Skeletal muscle tissue (tissue), 3 donors: ENCODE measurements at regions not wholly inside any gene's neighbourhood (a gene's known extent, or its start where the extent isn't known, plus 50 kb on each side); places are given as distances from the start of the nearest gene placed in this dataset.
"Not testable (repeated sequence)": the region's sequence is repeated elsewhere in the genome, so short reads cannot be mapped to it uniquely, and the experiment has no call there.

Experiments used
- H3K27ac ChIP-seq: one replicate; pipeline ENCODE4 v1.7.0; 2013; ENCODE audit warnings: mild to moderate bottlenecking, low read depth, low read length, inconsistent platforms
- H3K27me3 ChIP-seq, 3 donors: one replicate each; pipeline ENCODE4 v1.7.0; 2013; ENCODE audit warnings: low read length in 3 of 3; ENCODE audit not compliant: control insufficient read depth in 3 of 3, insufficient read depth in 3 of 3
- H3K36me3 ChIP-seq, 3 donors: one replicate each; pipeline ENCODE4 v1.7.0; 2013; ENCODE audit warnings: low read length in 3 of 3; ENCODE audit not compliant: control insufficient read depth in 3 of 3, insufficient read depth in 3 of 3
- H3K4me1 ChIP-seq, 3 donors: one replicate each; pipeline ENCODE4 v1.7.0; 2013; ENCODE audit warnings: low read length in 3 of 3, mild to moderate bottlenecking in 3 of 3; ENCODE audit not compliant: control insufficient read depth in 3 of 3, insufficient read depth in 3 of 3
- H3K4me3 ChIP-seq, 3 donors: one replicate each; pipeline ENCODE4 v1.7.0; 2013; ENCODE audit warnings: low read length in 3 of 3
- H3K9ac ChIP-seq, 3 donors: one replicate each; pipeline ENCODE4 v1.7.0; 2013; ENCODE audit warnings: low read length in 3 of 3, mild to moderate bottlenecking in 3 of 3, moderate library complexity in 2 of 3, low read depth in 1 of 3
- H3K9me3 ChIP-seq, 3 donors: one replicate each; pipeline ENCODE4 v1.7.0; 2013; ENCODE audit warnings: low read length in 3 of 3; ENCODE audit not compliant: control insufficient read depth in 3 of 3
- donor health status: Osteomylitis.

GRCh38 chr6:119829499-119829898 lies 479.9 kb upstream of the MAN1A1 start:
- H3K9me3 ChIP-seq, H3K27ac ChIP-seq, H3K4me1 ChIP-seq, H3K4me3 ChIP-seq, H3K27me3 ChIP-seq, H3K36me3 ChIP-seq, H3K9ac ChIP-seq: not testable (repeated sequence)

GRCh38 chr6:119829006-119829405 lies 479.4 kb upstream of the MAN1A1 start:
- H3K9ac ChIP-seq: no peak overlapping the region
- no peaks in the 10 kb centered on the region for H3K27me3 ChIP-seq
- no peaks in the 10 kb centered on the region for H3K4me1 ChIP-seq
- no peak overlapping the region for H3K27ac ChIP-seq
- no peak overlapping the region for H3K4me3 ChIP-seq
- no peaks in the 10 kb centered on the region for H3K36me3 ChIP-seq
- no peaks in the 10 kb centered on the region for H3K9me3 ChIP-seq

- Histone ChIP-seq H3K9ac (no peak overlapping the region), H3K27me3 (no peaks in the 10 kb centered on the region), H3K4me3 (no peak overlapping the region), H3K36me3 (no peaks in the 10 kb centered on the region), H3K4me1 (no peaks in the 10 kb centered on the region), H3K27ac (no peak overlapping the region), H3K9me3 (no peaks in the 10 kb centered on the region)
These were observed 471.8 kb upstream of the MAN1A1 start for GRCh38 chr6:119821380-119821779.

GRCh38 chr6:119818876-119819275 lies 469.3 kb upstream of the MAN1A1 start:
- no peak overlapping the region for H3K4me3 ChIP-seq
- no peak overlapping the region for H3K9ac ChIP-seq
- no peaks in the 10 kb centered on the region for H3K36me3 ChIP-seq
- no peak overlapping the region for H3K27ac ChIP-seq
- H3K4me1 ChIP-seq: no peaks in the 10 kb centered on the region
- H3K9me3 ChIP-seq: no peaks in the 10 kb centered on the region
- H3K27me3 ChIP-seq: no peaks in the 10 kb centered on the region

GRCh38 chr6:119814609-119815400 lies 465.2 kb upstream of the MAN1A1 start:
- Histone ChIP-seq H3K36me3 (no peaks in the 10 kb centered on the region), H3K4me1 (no peaks in the 10 kb centered on the region), H3K9ac (no peak overlapping the region), H3K4me3 (no peak overlapping the region), H3K9me3 (no peaks in the 10 kb centered on the region), H3K27me3 (no peaks in the 10 kb centered on the region), H3K27ac (no peak overlapping the region)

GRCh38 chr6:119802464-119802863 lies 452.9 kb upstream of the MAN1A1 start:
- Histone ChIP-seq H3K27ac (no peak overlapping the region), H3K9ac (no peak overlapping the region), H3K9me3 (no peaks in the 10 kb centered on the region), H3K4me3 (no peak overlapping the region), H3K36me3 (no peaks in the 10 kb centered on the region), H3K4me1 (no peaks in the 10 kb centered on the region), H3K27me3 (no peaks in the 10 kb centered on the region)

- H3K27me3 ChIP-seq: no peaks in the 10 kb centered on the region
- no peak overlapping the region for H3K27ac ChIP-seq
- H3K9me3 ChIP-seq: no peaks in the 10 kb centered on the region
- H3K9ac ChIP-seq: no peak overlapping the region
- no peaks in the 10 kb centered on the region for H3K4me1 ChIP-seq
- no peaks in the 10 kb centered on the region for H3K36me3 ChIP-seq
- H3K4me3 ChIP-seq: no peak overlapping the region
These were observed 451.5 kb upstream of the MAN1A1 start for GRCh38 chr6:119801056-119801455.

GRCh38 chr6:119800526-119800925 lies 451.0 kb upstream of the MAN1A1 start:
- H3K9me3 ChIP-seq: no peaks in the 10 kb centered on the region
- no peaks in the 10 kb centered on the region for H3K27me3 ChIP-seq
- H3K36me3 ChIP-seq: no peaks in the 10 kb centered on the region
- no peak overlapping the region for H3K4me3 ChIP-seq
- no peak overlapping the region for H3K27ac ChIP-seq
- H3K9ac ChIP-seq: no peak overlapping the region
- H3K4me1 ChIP-seq: no peaks in the 10 kb centered on the region

- Histone ChIP-seq H3K4me3 (no peak overlapping the region), H3K27me3 (no peaks in the 10 kb centered on the region), H3K27ac (no peak overlapping the region), H3K9me3 (no peaks in the 10 kb centered on the region), H3K4me1 (no peaks in the 10 kb centered on the region), H3K36me3 (no peaks in the 10 kb centered on the region), H3K9ac (no peak overlapping the region)
These were observed 450.3 kb upstream of the MAN1A1 start for GRCh38 chr6:119799596-119800509.

GRCh38 chr6:119791736-119792135 lies 442.2 kb upstream of the MAN1A1 start:
- H3K4me1 ChIP-seq: no peaks in the 10 kb centered on the region
- no peak overlapping the region for H3K4me3 ChIP-seq
- H3K27ac ChIP-seq: no peak overlapping the region
- no peak overlapping the region for H3K9ac ChIP-seq
- H3K27me3 ChIP-seq: no peaks in the 10 kb centered on the region
- H3K36me3 ChIP-seq: no peaks in the 10 kb centered on the region
- H3K9me3 ChIP-seq: no peaks in the 10 kb centered on the region
